ENCODE measurements at regions not wholly inside any gene's neighbourhood (a gene's known extent, or its start where the extent isn't known, plus 50 kb on each side); places are given as distances from the start of the nearest gene placed in this dataset.

DNA sequence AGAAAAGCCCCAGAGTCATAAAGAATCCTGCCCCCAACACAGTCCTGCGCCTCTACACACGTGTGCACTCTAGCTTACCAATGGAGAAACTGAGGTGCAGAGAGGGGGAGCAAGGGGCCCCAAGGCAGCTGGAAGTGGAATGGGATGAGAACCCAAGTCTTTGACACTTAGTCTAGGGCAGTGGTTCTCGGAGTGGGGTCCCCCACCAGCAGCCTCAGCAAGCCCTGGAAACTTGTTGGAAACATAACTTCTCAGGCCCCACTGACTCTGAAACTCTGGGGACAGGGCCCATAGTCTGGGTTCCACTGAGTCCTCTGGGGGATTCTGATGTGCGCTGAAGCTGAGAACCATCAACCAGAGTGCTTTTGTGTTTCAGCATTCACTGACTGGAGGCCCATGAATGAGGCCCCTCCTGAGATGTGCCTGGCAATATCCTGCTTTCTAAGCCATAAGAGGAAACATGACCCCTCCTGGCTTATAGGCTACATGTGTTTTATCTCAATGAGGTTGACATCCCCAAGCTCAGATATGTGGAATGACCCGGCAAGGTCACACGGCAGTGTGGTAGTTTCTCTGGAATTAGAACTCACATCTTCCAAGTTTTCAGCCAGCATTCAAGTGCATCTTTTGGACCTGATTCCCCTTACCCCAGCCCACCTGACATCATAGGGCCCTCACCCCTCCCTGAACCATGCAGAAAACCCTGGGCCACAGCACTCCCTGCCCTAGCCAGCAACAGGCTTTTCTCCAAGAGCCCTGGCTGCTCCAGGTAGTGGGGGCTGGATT lies 147.3 kb upstream of the PCBD1 start:
- DNase-seq (ENCODE audit: low read depth): no peak
- no peak overlapping the region for H3K4me3 ChIP-seq (ENCODE audit: low read depth, low read length)
- TF ChIP-seq, protein P1, sequence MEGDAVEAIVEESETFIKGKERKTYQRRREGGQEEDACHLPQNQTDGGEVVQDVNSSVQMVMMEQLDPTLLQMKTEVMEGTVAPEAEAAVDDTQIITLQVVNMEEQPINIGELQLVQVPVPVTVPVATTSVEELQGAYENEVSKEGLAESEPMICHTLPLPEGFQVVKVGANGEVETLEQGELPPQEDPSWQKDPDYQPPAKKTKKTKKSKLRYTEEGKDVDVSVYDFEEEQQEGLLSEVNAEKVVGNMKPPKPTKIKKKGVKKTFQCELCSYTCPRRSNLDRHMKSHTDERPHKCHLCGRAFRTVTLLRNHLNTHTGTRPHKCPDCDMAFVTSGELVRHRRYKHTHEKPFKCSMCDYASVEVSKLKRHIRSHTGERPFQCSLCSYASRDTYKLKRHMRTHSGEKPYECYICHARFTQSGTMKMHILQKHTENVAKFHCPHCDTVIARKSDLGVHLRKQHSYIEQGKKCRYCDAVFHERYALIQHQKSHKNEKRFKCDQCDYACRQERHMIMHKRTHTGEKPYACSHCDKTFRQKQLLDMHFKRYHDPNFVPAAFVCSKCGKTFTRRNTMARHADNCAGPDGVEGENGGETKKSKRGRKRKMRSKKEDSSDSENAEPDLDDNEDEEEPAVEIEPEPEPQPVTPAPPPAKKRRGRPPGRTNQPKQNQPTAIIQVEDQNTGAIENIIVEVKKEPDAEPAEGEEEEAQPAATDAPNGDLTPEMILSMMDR (conservative IDR thresholded peaks at IDR 0.05; ENCODE audit: low read depth, low read length): no peak

DNA sequence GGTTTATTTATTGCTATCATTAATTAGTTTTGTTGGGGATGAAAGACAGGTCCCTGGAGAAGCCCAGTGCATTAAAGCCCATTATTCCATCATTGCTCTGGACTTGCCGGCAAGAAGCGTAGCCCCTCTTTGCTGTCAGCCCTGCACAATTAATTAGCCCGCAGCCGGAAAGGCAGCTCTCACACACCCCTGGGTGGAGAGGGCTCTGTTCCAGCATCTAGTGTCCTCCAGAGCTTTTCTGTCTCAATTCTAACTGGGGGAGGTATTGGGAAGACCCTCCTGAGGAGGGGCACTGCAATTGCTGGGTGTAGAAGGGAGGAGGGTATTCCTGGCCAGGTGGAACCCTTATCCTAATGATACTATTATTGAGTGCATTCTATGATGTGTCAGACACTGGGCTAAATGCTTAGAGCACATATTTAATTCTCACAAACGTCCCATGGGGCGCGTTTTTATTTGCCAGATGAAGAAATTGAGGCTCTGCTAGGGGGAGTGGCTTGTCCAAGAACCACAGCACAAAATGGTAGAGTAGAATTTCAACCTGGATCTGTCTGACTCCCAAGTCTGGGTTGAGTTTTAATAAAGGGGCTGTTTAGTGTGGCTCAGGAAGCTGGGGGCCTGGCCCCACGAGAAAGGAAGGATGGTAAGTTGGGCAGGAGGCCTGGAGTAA lies 148.1 kb upstream of the PCBD1 start:
- TF ChIP-seq, protein P1 (conservative IDR thresholded peaks at IDR 0.05; ENCODE audit: low read depth, low read length): no peak
- no peak overlapping the region for H3K4me3 ChIP-seq (ENCODE audit: low read depth, low read length)
- DNase-seq (ENCODE audit: low read depth): no peak

DNA sequence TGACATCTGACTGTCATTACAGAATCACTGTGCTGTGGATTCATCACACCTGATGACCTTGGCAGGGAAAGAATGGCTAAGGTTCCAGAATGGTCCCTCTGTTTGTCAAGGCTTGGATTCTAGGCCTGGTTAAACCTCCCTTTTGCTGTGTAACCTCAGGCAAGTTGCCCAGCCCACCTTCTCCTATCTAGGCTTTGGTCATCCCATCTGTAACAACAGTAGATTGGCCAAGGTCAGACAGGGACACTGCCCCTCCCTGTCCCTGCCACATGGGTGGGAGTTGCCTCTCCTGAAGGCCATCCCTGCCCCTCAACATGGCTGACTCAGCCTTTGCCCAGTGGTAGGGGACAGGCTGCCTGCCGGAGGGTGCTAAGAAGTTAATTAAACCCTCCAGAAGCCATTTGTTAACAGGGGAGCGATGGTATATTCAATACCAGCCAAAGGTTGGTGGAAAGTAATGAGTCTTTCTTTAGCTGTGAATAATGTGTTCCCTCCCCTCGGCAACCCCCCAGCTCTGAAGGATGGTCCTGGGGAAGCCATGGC lies 149.8 kb upstream of the PCBD1 start:
- DNase-seq (ENCODE audit: low read depth): no peak
- no peak overlapping the region for H3K4me3 ChIP-seq (ENCODE audit: low read depth, low read length)
- TF ChIP-seq, protein P1 (conservative IDR thresholded peaks at IDR 0.05; ENCODE audit: low read depth, low read length): no peak

DNA sequence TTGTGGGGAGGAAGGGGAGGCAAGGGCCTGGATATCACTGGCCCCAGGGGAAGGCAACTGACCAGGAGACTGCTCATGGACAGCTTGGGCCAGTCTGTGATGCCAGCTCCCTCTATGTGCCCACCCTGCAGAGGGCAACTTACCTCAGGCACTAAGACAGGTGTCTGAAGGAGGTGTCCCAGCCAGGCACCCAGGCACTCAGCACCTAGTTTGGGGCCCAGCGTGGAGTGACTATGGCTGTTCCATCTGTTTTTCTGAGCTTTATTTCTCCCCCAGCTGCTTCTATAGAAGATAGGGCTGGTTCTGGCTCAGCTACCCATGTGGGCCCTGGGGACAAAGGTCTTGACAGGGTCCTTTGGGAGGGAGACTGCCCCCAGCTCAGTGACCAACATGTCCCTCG lies 150.6 kb upstream of the PCBD1 start:
- DNase-seq (ENCODE audit: low read depth): no peak
- no peak overlapping the region for H3K4me3 ChIP-seq (ENCODE audit: low read depth, low read length)
- TF ChIP-seq, protein P1 (conservative IDR thresholded peaks at IDR 0.05; ENCODE audit: low read depth, low read length): no peak

DNA sequence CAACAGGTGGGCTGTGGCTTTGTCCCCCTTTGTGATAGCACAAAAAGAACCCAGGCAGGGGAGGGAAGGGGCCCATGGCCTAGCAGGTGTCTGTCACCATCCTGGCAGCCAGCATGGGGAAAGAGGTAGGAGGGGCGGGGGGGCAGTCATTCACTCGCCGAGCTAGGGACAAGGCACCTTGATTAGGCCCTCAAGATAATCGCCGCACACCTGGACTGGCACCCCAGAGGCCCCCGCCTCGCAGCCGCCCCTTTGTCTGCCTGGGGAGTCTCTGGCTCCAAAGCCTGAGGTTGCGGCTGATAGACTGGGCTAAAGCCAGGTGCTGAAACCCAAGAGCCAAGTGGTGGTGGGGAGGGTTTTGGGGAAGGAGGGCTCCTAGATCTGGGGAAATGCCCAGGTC lies 151.2 kb upstream of the PCBD1 start:
- TF ChIP-seq, protein P1 (conservative IDR thresholded peaks at IDR 0.05; ENCODE audit: low read depth, low read length): no peak
- no peak for DNase-seq (ENCODE audit: low read depth)
- no peak overlapping the region for H3K4me3 ChIP-seq (ENCODE audit: low read depth, low read length)

DNA sequence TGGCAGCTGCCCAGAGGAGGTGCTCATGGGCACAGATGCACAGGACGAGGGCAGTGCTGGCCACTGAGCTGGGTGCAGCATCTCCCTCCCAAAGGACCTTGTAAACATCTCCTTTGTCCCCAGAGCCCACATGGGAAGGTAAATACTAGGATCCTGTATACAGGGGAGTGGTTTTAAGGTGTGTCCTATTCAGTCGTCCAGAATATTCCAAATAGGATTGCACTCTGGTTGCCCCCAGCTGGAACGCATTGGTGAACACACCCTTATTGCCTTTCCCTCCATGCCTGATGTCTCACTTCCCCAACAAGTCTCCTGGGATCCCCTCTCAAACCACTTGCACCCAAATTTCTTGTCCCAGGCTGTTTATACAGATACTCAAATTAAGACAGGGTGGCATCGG lies 152.0 kb upstream of the PCBD1 start:
- TF ChIP-seq, protein P1 (conservative IDR thresholded peaks at IDR 0.05; ENCODE audit: low read depth, low read length): no peak
- no peak overlapping the region for H3K4me3 ChIP-seq (ENCODE audit: low read depth, low read length)
- DNase-seq (ENCODE audit: low read depth): no peak
